Hematopoietic multipotent progenitor cell (in vitro differentiated cells): ENCODE measurements at regions not wholly inside any gene's neighbourhood (a gene's known extent, or its start where the extent isn't known, plus 50 kb on each side); places are given as distances from the start of the nearest gene placed in this dataset.

Experiments
- DNase-seq, 3 donors: peaks; one replicate each; pipeline ENCODE4 v3.0.0-alpha.2; 2011 to 2015; ENCODE audit warnings: low read depth in 2 of 3, low spot score in 2 of 3

GRCh38 chr15:37165395-37165794 is 65.0 kb upstream of the MEIS2 start:
- no peak for DNase-seq

- DNase-seq, result no peak
These were observed 66.1 kb upstream of the MEIS2 start for GRCh38 chr15:37166402-37166801.

DNA sequence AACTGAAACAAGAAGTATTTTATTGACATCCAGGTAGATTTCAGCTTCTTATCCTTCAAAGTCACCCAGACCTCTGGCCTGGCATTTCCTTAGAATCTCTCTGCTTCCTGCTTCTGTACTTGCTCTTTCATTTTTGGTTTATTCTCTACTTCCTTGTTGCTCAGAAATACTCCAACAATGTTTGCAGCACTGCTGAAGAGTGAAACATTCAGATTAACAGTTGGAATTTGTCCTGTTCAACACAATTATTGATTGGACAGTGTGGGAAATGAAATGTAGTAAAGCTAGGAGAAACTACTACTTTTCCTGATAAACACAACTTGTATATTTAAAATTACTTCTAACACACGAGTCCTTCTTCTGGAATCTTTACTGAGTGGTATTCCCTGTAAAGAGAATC is 81.0 kb upstream of the MEIS2 start:
- no peak for DNase-seq

- DNase-seq, result no peak
These were observed 99.2 kb upstream of the MEIS2 start for GRCh38 chr15:37199545-37199944.

- no peak for DNase-seq
These were observed 102.7 kb upstream of the MEIS2 start for GRCh38 chr15:37203050-37203449.

DNA sequence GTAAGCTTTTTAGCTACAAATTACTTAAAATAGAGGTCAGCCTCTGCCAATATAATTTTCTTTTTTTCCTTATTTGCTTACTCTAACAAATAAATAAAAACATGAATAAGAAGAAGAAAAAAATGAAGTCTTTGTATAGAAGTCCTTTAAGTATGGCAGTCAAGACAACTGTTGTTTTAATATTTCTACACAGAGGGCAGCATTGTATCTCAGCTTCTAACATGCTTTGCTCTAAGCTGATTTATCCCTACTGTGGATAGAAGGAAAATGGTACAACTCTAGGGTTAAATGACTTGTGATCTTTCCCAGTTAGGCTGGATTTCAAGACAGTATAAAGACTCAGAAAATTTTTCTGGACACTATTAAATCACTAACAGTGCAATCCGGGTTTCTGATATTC is 104.3 kb upstream of the MEIS2 start:
- DNase-seq, result peak in 1 of 3 donors; percentile 3

DNA sequence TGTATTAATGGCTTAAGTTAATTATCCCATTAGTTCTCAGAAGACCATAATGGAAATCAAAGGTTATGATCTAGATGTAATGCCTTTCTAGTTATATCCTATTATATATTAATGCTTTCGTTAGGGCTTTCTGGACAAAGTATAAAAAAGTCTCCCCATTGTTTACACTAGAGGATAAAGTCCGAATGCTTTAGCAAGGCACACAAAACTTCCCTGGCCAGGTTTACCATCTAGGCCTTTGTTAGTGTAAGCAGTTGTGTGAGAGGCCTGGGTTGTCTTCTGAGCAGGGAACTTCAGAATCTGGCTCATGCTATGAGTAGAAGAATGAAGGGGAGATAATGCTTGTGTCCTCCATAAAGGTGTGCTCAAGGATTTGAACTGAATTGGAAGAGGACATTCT is 106.3 kb upstream of the MEIS2 start:
- no peak for DNase-seq

DNA sequence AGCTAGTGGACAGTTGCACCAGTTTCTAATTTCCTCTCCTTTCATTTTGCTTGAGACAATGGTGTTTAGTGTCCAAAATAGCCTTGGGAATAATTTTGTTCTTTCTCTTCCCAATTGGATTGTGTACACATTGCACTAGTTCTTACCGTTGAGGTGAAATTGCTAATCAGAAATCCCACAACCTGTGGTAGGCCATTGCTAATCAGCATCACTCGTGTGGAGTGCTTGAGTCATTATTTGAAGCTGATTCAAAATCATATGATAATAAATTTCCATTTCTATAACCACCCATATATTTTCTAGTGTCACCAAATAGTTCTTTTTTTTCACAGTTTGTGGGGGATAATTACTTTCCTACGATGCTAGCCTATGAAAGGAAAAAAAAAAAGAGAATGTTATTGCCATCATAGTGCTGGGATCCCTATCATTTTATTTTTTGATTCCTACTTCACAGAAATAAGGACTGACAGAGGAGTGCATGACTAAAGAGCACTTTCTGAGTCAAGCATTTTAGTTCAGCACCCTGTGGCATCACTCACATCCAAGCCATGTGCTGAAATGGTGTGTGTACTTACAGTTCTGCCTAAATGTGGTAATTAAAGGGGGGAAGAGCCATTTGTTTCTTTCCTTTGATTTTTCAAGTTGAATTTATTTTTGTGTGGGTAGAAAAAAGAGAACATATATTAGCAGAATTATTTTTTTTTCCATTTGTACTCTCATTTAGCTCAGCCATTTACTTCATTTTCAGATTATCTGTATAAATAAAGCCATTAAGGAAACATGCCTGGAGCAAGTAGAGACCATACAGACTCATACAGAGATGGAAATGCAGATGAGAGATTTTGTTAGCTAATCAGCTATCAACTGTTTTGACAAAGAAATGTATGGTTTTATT is 108.0 kb upstream of the MEIS2 start:
- no peak for DNase-seq

DNA sequence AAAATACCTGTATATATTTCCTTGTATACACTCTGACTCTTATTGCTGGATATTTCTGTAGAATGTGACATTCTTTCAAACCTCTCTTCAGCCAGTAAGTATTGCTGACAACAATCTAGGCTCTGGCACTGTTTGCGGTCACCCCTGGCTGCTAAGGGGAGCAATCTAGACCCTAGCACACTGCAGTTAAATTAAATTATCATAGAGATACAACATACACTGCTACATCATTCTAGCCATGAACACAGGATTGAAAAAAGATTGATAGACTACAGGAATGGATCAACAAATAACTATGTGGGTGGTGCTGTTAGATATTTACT is 108.7 kb upstream of the MEIS2 start:
- DNase-seq, result no peak

GRCh38 chr15:37217567-37217966 is 117.2 kb upstream of the MEIS2 start:
- DNase-seq, result no peak

DNA sequence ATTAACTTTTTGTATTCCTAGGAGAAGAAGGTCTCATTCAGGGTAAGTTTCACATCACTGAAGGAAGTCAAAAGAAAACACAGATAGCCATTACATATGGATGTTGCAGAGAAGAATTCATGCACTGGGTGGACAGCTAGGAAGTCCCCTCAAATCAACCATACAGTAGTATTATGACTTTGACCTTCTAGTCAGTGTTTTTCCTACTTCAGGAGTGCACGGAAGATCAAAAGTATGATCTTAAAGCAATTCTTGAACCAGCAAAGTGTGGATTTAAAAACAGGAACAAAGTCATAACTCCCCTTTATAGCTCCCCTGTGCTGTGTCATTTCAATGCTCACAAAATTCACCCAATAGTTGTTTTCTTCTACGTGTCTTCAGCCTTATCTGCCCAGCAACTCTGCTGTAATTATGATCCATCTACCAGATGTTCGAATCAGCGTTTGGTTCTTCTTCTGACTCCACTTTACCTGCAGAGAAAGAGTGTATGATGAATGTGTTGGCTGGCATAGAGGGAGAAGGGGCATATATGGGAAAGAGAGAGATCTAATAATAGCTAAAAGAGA is 118.1 kb upstream of the MEIS2 start:
- DNase-seq, result peak in 1 of 3 donors; percentile 50

GRCh38 chr15:37219211-37219701 is 118.9 kb upstream of the MEIS2 start:
- no peak for DNase-seq

- no peak for DNase-seq
These were observed 120.8 kb upstream of the MEIS2 start for GRCh38 chr15:37220949-37221670.

- DNase-seq, result no peak
These were observed 121.4 kb upstream of the MEIS2 start for GRCh38 chr15:37221671-37222145.

GRCh38 chr15:37223089-37223488 is 122.7 kb upstream of the MEIS2 start:
- no peak for DNase-seq

DNA sequence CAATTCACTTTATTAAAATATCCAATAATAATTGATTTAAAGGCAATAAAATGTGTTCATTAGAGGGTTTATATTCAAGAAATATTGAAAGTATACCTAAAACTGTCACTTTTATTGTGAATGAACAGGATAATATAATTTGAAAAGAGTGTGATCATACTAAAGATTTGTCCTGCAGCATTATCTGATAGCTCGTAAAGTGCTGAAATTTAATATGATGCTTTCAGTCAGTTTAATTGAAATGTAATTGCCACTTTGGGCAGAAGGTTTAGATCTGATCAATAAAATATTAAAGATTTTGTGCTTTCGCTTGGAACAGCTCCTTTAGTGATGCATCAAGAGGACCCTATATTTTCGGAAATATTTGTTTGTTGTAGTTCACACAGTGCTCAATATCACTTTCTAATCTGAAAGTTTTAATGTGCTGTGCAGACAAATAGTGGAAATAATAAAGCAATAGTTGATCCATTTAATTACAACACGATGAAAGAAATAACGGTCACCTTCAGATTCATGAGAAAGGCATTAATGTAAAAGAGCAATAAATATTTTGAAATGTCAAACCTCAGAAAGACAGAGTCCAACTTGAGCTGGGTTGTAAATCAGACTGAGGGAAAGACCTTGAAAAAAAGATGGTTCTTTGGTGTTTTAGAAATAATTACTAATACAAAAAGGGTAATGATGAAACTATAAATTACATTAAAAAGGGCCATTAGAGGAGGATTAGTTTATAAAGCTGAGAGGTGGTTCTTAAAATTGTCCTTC is 129.7 kb upstream of the MEIS2 start:
- DNase-seq, result no peak

GRCh38 chr15:37245358-37245757 is 145.0 kb upstream of the MEIS2 start:
- DNase-seq, result no peak

- DNase-seq, result no peak
These were observed 145.7 kb upstream of the MEIS2 start for GRCh38 chr15:37246065-37246464.

- no peak for DNase-seq
These were observed 146.5 kb upstream of the MEIS2 start for GRCh38 chr15:37246856-37247255.

GRCh38 chr15:37249249-37249648 is 148.9 kb upstream of the MEIS2 start:
- no peak for DNase-seq

GRCh38 chr15:37252530-37252929 is 152.2 kb upstream of the MEIS2 start:
- DNase-seq, result no peak
